ENCODE measurements at regions not wholly inside any gene's neighbourhood (a gene's known extent, or its start where the extent isn't known, plus 50 kb on each side); places are given as distances from the start of the nearest gene placed in this dataset.
"Not testable (repeated sequence)": the region's sequence is repeated elsewhere in the genome, so short reads cannot be mapped to it uniquely, and the experiment has no call there.

DNA sequence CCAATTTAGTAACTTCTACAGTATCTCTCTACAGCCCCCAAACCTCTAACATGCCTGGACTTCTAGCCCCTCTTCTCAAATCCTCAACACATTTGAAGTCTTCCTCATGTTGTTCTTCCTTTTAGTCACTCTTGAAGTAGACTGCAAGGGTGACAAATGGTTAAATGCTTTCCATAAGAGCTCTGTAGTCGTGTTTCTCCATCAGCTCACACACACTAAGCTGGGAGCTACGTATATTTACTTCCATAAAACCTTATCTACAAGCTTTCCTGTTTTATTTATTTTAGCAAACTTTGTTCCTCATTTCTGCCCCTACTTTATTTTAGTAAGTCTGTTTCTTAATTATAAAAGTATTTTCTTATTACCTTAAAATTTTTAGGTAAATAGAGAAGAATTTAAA is 49.9 kb upstream of the NOTCH2NLA start:
- H3K27ac ChIP-seq; intact Hi-C loops (cut with DNase I); H3K4me1 ChIP-seq; H3K9me3 ChIP-seq; H3K4me3 ChIP-seq; DNase-seq (ENCODE audit: low spot score in 2 of 2); H3K36me3 ChIP-seq; H3K27me3 ChIP-seq: not testable (repeated sequence)
